Esophagus muscularis mucosa (tissue), 4 donors: ENCODE measurements at regions not wholly inside any gene's neighbourhood (a gene's known extent, or its start where the extent isn't known, plus 50 kb on each side); places are given as distances from the start of the nearest gene placed in this dataset.
A peak's percentile ranks its signal among the peaks of the same experiment; 100 is the strongest.

ENCODE experiments used
- DNase-seq: peaks from one replicate; pipeline ENCODE4 v3.0.0-alpha.2; 2017; ENCODE audit errors: extremely low spot score
- H3K27ac ChIP-seq, 4 donors: fragments of 200-600 bp; sonication (generic); replicated peaks in 1 of 4; 1 replicate in 3 of 4; 2 replicates in 1 of 4; pipeline ENCODE4 v1.5.1; 2016 to 2019; ENCODE audit warnings: mild to moderate bottlenecking in 1 of 4
- H3K27me3 ChIP-seq, 4 donors: fragments of 200-600 bp; sonication (generic); one replicate each; pipeline versions ENCODE4 v1.5.1 to v1.6.0; 2016 to 2019
- H3K36me3 ChIP-seq, 4 donors: fragments of 200-600 bp; sonication (generic); one replicate each; pipeline ENCODE4 v1.5.1; 2016 to 2019
- H3K4me1 ChIP-seq, 4 donors: fragments of 200-600 bp; sonication (generic); one replicate each; pipeline ENCODE4 v1.5.1; 2016 to 2019
- H3K4me3 ChIP-seq, 4 donors: fragments of 200-600 bp; sonication (generic); 1 replicate in 2 of 4; 2 replicates in 2 of 4; pipeline ENCODE4 v1.5.1; 2016 to 2019; ENCODE audit warnings: mild to moderate bottlenecking in 4 of 4, moderate library complexity in 1 of 4
- H3K9me3 ChIP-seq, 4 donors: fragments of 200-600 bp; sonication (generic); 1 replicate in 3 of 4; 2 replicates in 1 of 4; pipeline ENCODE4 v1.5.1; 2016 to 2019
- CTCF ChIP-seq, 3 experiments: fragments of 200-600 bp in 2 of 3; fragments of 450-650 bp in 1 of 3; sonication (generic) in 2 of 3; IDR thresholded peaks; one replicate each; pipeline ENCODE4 v1.5.1; 2017 to 2019; ENCODE audit warnings: antibody characterized with exemption in 3 of 3, mild to moderate bottlenecking in 2 of 3, moderate library complexity in 1 of 3
- EP300 ChIP-seq: sonication (generic); formaldehyde crosslinking; IDR thresholded peaks from one replicate; pipeline ENCODE4 v1.6.1; 2017; ENCODE audit warnings: antibody characterized with exemption
- POLR2A ChIP-seq: fragments of 450-650 bp; IDR thresholded peaks from one replicate; pipeline ENCODE4 v1.6.1; 2017; ENCODE audit warnings: antibody characterized with exemption, moderate library complexity, mild to moderate bottlenecking, low read depth
- POLR2AphosphoS5 ChIP-seq, 2 donors: sonication (generic); formaldehyde crosslinking; IDR thresholded peaks; one replicate each; pipeline ENCODE4 v1.6.1; 2017; ENCODE audit warnings: antibody characterized with exemption in 2 of 2
- WGBS: methylation state at CpG from one replicate; pipeline ENCODE4 v1.1.5; 2018; 5-methylcytosine and 5-hydroxymethylcytosine counted together
- intact Hi-C: fragments of 100-400 bp; cut with DNase I; formaldehyde crosslinking; loops from one replicate; pipeline ENCODE4 v1.15.1; 2023

- H3K27me3 ChIP-seq = no peaks in the 10 kb centered on the region
- H3K4me1 ChIP-seq = peaks cover 5 to 19% (median 16%) of the 10 kb centered on the region in 4 donors
- peak overlapping the region in 3 of 4 donors; percentile 6 to 44 (median 16) for H3K27ac ChIP-seq
- no peak for DNase-seq
- TF ChIP-seq POLR2A = no peak
- no peak for TF ChIP-seq EP300
- no peak for TF ChIP-seq POLR2AphosphoS5 (IDR thresholded peaks at IDR 0.05)
- TF ChIP-seq CTCF (IDR thresholded peaks at IDR 0.05) = no peak
- no peaks in the 10 kb centered on the region for H3K36me3 ChIP-seq
- H3K4me3 ChIP-seq = no peak overlapping the region
- intact Hi-C loops = no loop called here
- H3K9me3 ChIP-seq = no peaks in the 10 kb centered on the region
- WGBS = 96% methylated on average over 3 of the region's 3 CpGs
These were observed 91.5 kb upstream of the HIVEP1 start for GRCh38 chr6:11920566-11920965.

DNA sequence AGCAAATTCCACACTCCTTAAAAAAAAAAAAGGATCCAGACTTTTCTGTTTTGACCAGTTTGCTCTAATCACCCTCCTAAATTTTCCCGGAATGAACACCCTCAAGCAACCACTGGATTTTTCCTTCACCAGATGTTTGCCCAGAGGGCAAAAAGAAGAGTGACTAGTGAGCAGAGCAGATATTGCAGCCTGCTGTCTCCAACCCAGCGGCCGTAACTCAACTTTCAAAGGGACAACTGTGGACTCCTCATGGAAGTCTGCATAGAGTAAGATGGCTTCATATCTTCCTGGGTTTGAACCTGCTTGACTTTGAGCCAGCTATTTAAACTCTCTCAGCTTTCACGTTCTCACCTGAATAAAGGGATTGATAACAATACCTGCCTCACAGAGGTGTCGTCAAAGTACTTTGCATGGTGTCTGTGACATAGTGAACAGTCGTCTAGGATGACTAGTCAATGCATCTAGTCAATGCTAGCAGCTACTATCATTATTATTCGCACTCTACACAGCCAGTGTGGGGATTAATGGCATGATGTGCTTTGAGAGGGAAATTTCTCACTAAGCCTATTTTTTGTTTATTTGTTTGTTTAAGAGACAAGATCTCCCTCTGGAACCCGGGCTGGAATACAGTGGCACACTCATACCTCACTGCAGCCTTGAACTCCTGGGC lies 92.2 kb upstream of the HIVEP1 start:
- intact Hi-C loops = no loop called here
- Histone ChIP-seq H3K4me3 (no peak overlapping the region), H3K9me3 (no peaks in the 10 kb centered on the region), H3K4me1 (peaks cover 5 to 19% (median 16%) of the 10 kb centered on the region in 4 donors), H3K36me3 (no peaks in the 10 kb centered on the region), H3K27ac (peak overlapping the region in 1 of 4 donors; percentile 16), H3K27me3 (no peaks in the 10 kb centered on the region)
- DNase-seq = no peak
- 93% methylated on average over 8 of the region's 8 CpGs for WGBS
- no peak for TF ChIP-seq CTCF (IDR thresholded peaks at IDR 0.05)
- TF ChIP-seq POLR2A = no peak
- no peak for TF ChIP-seq EP300
- TF ChIP-seq POLR2AphosphoS5 (IDR thresholded peaks at IDR 0.05) = no peak

- H3K27ac ChIP-seq = peak overlapping the region; percentile 24 to 72 (median 44)
- DNase-seq = no peak
- WGBS = 61% methylated on average over 9 of the region's 9 CpGs
These were observed 93.1 kb upstream of the HIVEP1 start for GRCh38 chr6:11918739-11919605.

DNA sequence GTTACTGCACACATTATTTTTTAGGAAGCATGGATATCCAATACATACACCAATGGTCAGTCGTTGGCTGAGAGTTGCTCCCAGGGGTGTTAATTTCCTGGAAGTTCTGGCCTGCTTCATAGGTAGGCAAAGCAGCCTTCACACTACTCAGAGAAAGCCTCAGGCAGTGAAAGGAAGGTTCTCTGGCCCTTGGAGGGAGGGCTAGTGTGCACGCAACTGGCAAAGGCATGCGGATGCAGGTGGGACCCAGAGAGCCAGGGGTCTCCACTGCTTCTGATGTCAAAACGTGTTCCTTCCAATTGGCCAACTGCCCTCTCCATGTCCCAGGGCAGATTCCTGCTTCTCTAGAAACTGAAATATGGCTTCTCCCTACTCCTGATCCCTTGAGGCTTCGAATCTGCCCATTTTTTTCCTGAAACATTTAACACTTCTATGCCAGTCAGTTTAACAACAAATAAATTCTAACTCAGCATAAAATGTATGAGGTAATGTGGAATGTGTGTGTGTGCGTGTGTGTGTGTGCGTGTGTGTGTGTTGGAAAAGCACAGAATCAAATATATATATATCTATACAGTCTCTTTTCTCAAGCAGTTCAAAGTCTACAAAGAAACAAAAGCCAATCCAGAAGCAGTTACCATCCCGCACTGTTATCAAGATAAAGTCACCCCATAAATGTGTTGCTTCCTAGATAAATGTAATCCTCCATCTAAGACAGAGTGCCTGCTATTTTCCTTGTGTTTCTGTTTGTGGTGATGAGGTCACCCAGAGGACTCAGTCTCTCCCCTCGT lies 94.0 kb upstream of the HIVEP1 start:
- 82% methylated on average over 9 of the region's 9 CpGs for WGBS
- intact Hi-C loops = no loop called here
- H3K4me3 ChIP-seq = no peak overlapping the region
- DNase-seq = no peak
- H3K36me3 ChIP-seq = no peaks in the 10 kb centered on the region
- no peaks in the 10 kb centered on the region for H3K9me3 ChIP-seq
- peaks cover 5 to 19% (median 16%) of the 10 kb centered on the region in 4 donors for H3K4me1 ChIP-seq
- peak overlapping the region; percentile 24 to 72 (median 44) for H3K27ac ChIP-seq
- H3K27me3 ChIP-seq = no peaks in the 10 kb centered on the region
- no peak for TF ChIP-seq EP300
- TF ChIP-seq CTCF (IDR thresholded peaks at IDR 0.05) = no peak
- no peak for TF ChIP-seq POLR2A
- no peak for TF ChIP-seq POLR2AphosphoS5 (IDR thresholded peaks at IDR 0.05)

More at GRCh38 chr6:11918739-11919605, 93.1 kb upstream of the HIVEP1 start:
- H3K36me3 ChIP-seq = no peaks in the 10 kb centered on the region
- H3K9me3 ChIP-seq = no peaks in the 10 kb centered on the region
- intact Hi-C loops = no loop called here
- H3K4me3 ChIP-seq = no peak overlapping the region
- H3K4me1 ChIP-seq = peaks cover 5 to 19% (median 16%) of the 10 kb centered on the region in 4 donors
- TF ChIP-seq POLR2AphosphoS5 (IDR thresholded peaks at IDR 0.05) (no peak), CTCF (IDR thresholded peaks at IDR 0.05) (no peak), EP300 (no peak), POLR2A (no peak)
- H3K27me3 ChIP-seq = no peaks in the 10 kb centered on the region
